ENCODE measurements at regions not wholly inside any gene's neighbourhood (a gene's known extent, or its start where the extent isn't known, plus 50 kb on each side); places are given as distances from the start of the nearest gene placed in this dataset.

DNA sequence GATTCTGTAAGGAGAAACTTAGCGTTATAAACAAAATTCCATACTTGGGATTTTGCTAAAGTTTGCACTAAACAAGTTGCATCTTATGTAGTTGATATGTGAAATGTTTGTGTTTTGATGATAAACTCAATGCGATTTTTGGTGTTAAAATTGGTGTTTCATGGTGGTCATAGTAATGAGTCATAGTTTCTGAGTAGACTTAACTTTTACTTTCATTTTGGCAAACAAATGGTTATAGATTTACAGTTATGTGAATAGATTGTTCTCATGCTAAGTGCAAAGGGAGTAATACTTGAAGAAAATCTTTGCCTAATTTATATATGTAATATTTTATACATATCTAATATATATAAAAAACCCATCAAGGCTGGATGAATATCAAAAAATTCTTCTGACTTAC, 107.3 kb upstream of the ELAVL2 start:
- DNase-seq (ENCODE audit: low read depth, low spot score): no peak

DNA sequence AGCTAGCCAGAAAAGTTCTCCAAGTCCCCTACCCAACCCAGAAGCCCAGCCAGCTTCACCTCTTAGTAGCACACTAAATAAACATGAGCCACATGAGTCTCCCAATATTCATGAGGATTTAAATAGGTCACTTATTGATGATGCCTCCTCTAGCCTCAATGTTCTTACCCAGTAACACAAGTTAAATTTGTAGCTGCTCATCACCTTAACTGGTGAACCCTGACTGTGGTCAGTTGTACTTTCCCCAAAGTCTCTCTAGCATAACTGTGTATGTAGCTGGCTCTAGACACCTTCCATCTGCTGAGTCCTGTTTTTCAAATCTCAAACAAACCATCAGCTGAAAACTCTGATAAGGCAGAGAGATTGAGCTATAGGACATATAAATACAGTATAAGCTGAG, 100.3 kb upstream of the ELAVL2 start:
- DNase-seq (ENCODE audit: low read depth, low spot score): no peak

DNA sequence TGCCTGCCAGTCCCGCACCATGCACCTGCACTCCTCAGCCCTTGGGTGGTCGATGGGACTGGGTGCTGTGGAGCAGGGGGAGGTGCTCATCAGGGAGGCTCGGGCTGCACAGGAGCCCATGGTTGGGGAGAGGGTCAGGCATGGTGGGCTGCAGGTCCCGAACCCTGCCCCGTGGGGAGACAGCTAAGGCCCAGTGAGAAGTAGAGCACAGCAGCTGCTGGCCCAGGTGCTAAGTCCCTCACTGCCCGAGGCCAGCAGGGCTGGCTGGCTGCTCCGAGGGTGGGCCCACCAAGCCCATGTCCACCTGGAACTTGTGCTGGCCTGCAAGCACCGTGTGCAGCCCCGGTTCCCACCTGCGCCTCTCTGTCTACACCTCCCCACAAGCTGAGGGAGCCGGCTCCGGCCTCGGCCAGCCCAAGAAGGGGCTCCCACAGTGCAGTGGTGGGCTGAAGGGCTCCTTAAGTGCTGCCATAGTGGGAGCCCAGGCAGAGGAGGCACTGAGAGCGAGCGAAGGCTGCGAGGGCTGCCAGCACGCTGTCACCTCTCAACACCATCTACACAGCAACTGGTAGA, 88.5 kb upstream of the ELAVL2 start:
- DNase-seq (ENCODE audit: low read depth, low spot score): no peak

DNA sequence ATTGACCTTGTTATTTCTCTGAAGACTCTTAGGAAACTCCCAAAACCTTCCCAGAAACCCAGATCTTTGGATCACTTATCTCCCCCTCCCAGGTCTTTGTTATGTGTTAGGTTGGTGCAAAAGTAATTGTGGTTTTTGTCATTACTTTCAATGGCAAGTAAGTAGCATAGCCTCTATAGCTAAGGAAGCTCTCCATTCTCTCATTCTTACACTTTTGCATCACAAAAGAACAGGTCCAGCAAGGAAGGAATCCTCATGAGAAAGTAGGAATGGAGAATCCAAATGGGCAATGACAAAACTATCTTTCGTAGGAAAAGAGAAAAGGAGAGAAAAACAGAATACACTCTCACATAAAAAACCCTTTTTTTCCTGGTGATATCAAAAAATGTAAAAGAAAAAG, 81.3 kb upstream of the ELAVL2 start:
- no peak for DNase-seq (ENCODE audit: low read depth, low spot score)

DNA sequence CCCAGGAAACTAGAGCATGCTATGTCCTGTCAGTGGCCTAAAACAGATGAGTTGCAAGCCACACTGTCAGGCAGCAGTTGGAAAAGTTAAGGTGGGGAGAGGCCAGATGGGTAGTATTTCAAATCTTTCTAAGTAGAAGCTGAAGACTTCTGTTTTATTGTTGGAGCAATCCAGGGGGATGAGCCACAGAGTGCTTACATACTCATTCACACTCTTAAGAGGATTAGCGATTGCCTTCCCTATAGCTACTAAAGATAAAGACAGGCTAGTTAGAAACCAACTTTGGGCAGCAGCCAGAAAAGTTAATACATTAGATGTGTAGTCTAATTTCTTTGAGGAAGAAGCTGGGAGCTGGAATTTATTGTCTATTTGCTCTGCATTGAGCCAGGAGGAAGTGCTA, 61.7 kb upstream of the ELAVL2 start:
- no peak for DNase-seq (ENCODE audit: low read depth, low spot score)
